H9 (cell line): ENCODE measurements at regions not wholly inside any gene's neighbourhood (a gene's known extent, or its start where the extent isn't known, plus 50 kb on each side); places are given as distances from the start of the nearest gene placed in this dataset.

Experiments
- DNase-seq: peaks from one replicate; pipeline ENCODE4 v3.0.0-alpha.2; 2017
- H2AFZ ChIP-seq: one replicate; pipeline ENCODE4 v1.6.1; 2013; ENCODE audit warnings: mild to moderate bottlenecking, low read length, control low read depth, moderate library complexity
- H2AK5ac ChIP-seq: 2 replicates; pipeline ENCODE4 v1.6.1; 2013; ENCODE audit warnings: low read length, control low read depth, mixed read lengths; ENCODE audit not compliant: insufficient read length
- H2BK120ac ChIP-seq: one replicate; pipeline ENCODE4 v1.6.1; 2013; ENCODE audit warnings: low read depth, mild to moderate bottlenecking, low read length, control low read depth, inconsistent platforms; ENCODE audit not compliant: poor library complexity, severe bottlenecking
- H2BK12ac ChIP-seq: 2 replicates; pipeline ENCODE4 v1.6.1; 2013; ENCODE audit warnings: low read length, control low read depth, mixed read lengths, low read depth; ENCODE audit not compliant: insufficient read length
- H2BK15ac ChIP-seq: 2 replicates; pipeline ENCODE4 v1.6.1; 2013; ENCODE audit warnings: low read depth, low read length, control low read depth
- H2BK20ac ChIP-seq: one replicate; pipeline ENCODE4 v1.6.1; 2013; ENCODE audit warnings: low read depth, mild to moderate bottlenecking, low read length, control low read depth, inconsistent platforms; ENCODE audit not compliant: poor library complexity, severe bottlenecking
- H2BK5ac ChIP-seq: 2 replicates; pipeline ENCODE4 v1.6.1; 2013; ENCODE audit warnings: low read length, control low read depth, mixed read lengths; ENCODE audit not compliant: insufficient read length
- H3K14ac ChIP-seq: 2 replicates; pipeline ENCODE4 v1.6.1; 2013; ENCODE audit warnings: low read length, control low read depth; ENCODE audit not compliant: insufficient read depth
- H3K18ac ChIP-seq: 2 replicates; pipeline ENCODE4 v1.6.1; 2013; ENCODE audit warnings: low read depth, mild to moderate bottlenecking, mixed read lengths, low read length, control low read depth; ENCODE audit not compliant: insufficient read length
- H3K23ac ChIP-seq: 2 replicates; pipeline ENCODE4 v1.6.1; 2013; ENCODE audit warnings: low read length, control low read depth, mixed read lengths, low read depth; ENCODE audit not compliant: insufficient read length
- H3K23me2 ChIP-seq: 2 replicates; pipeline ENCODE4 v1.6.1; 2013; ENCODE audit warnings: low read depth, mild to moderate bottlenecking, mixed read lengths, low read length, control low read depth; ENCODE audit not compliant: insufficient read length, poor library complexity, severe bottlenecking
- H3K27ac ChIP-seq: 2 replicates; pipeline ENCODE4 v1.5.1; 2013; ENCODE audit warnings: low read length, control low read depth, mixed read lengths, low read depth; ENCODE audit not compliant: insufficient read length
- H3K27me3 ChIP-seq: 2 replicates; pipeline ENCODE4 v1.6.1; 2013; ENCODE audit warnings: low read length, control low read depth, inconsistent platforms; ENCODE audit not compliant: insufficient read depth
- H3K4ac ChIP-seq: 2 replicates; pipeline ENCODE4 v1.6.1; 2013; ENCODE audit warnings: low read depth, mild to moderate bottlenecking, control low read depth, inconsistent platforms, low read length, moderate library complexity
- H3K4me1 ChIP-seq: 2 replicates; pipeline ENCODE4 v1.6.1; 2013; ENCODE audit warnings: low read length, control low read depth, inconsistent platforms; ENCODE audit not compliant: insufficient read depth
- H3K4me2 ChIP-seq: 2 replicates; pipeline ENCODE4 v1.6.1; 2013; ENCODE audit warnings: low read length, control low read depth, mixed read lengths; ENCODE audit not compliant: insufficient read length, insufficient read depth
- H3K56ac ChIP-seq: 2 replicates; pipeline ENCODE4 v1.6.1; 2013; ENCODE audit warnings: low read depth, mild to moderate bottlenecking, mixed read lengths, low read length, control low read depth; ENCODE audit not compliant: insufficient read length
- H3K79me1 ChIP-seq: 2 replicates; pipeline ENCODE4 v1.6.1; 2013; ENCODE audit warnings: low read depth, mild to moderate bottlenecking, moderate library complexity, low read length, control low read depth, inconsistent platforms; ENCODE audit not compliant: insufficient read depth, poor library complexity, severe bottlenecking
- H3K79me2 ChIP-seq: 2 replicates; pipeline ENCODE4 v1.6.1; 2013; ENCODE audit warnings: low read length, control low read depth, inconsistent platforms; ENCODE audit not compliant: insufficient read depth
- H3K9ac ChIP-seq: 2 replicates; pipeline ENCODE4 v1.6.1; 2013; ENCODE audit warnings: low read length, control low read depth, mixed read lengths; ENCODE audit not compliant: insufficient read length; ENCODE audit errors: extremely low read depth
- H3K9me3 ChIP-seq: one replicate; pipeline ENCODE4 v1.6.1; 2013; ENCODE audit warnings: low read depth, low read length, inconsistent platforms; ENCODE audit not compliant: control insufficient read depth
- H3T11ph ChIP-seq: one replicate; pipeline ENCODE4 v1.6.1; 2013; ENCODE audit warnings: mild to moderate bottlenecking, low read length, control low read depth, inconsistent platforms
- H4K20me1 ChIP-seq: one replicate; pipeline ENCODE4 v1.6.1; 2013; ENCODE audit not compliant: control insufficient read depth, insufficient read length, insufficient read depth
- H4K5ac ChIP-seq: 2 replicates; pipeline ENCODE4 v1.6.1; 2013; ENCODE audit warnings: low read depth, mild to moderate bottlenecking, mixed read lengths, low read length, control low read depth; ENCODE audit not compliant: insufficient read length
- H4K8ac ChIP-seq: replicated peaks from 2 replicates; pipeline ENCODE4 v1.6.1; 2013; ENCODE audit warnings: low read length, control low read depth, mixed read lengths, low read depth; ENCODE audit not compliant: insufficient read length
- H4K91ac ChIP-seq: 2 replicates; pipeline ENCODE4 v1.6.1; 2013; ENCODE audit warnings: low read depth, mild to moderate bottlenecking, moderate library complexity, mixed read lengths, low read length, control low read depth; ENCODE audit not compliant: insufficient read length
- H3K27ac Mint-ChIP-seq, 3 experiments: 2 replicates in 2 of 3; 3 replicates in 1 of 3; pipeline ENCODE4 v1.8.0; 2020 to 2021; ENCODE audit warnings: mixed read lengths in 3 of 3, mild to moderate bottlenecking in 1 of 3, moderate library complexity in 1 of 3
- H3K27me3 Mint-ChIP-seq: 2 replicates; pipeline ENCODE4 v1.8.0; 2021; ENCODE audit warnings: low read depth, mild to moderate bottlenecking, moderate library complexity, mixed read lengths
- H3K36me3 Mint-ChIP-seq, 3 experiments: 2 replicates in 2 of 3; 3 replicates in 1 of 3; pipeline ENCODE4 v1.8.0; 2020 to 2021; ENCODE audit warnings: low read depth in 3 of 3, mixed read lengths in 3 of 3; ENCODE audit not compliant: insufficient read depth in 1 of 3
- H3K4me1 Mint-ChIP-seq, 2 experiments: 2 replicates each; pipeline ENCODE4 v1.8.0; 2020; ENCODE audit warnings: mixed read lengths in 2 of 2
- H3K4me3 Mint-ChIP-seq, 2 experiments: 2 replicates in 1 of 2; 3 replicates in 1 of 2; pipeline ENCODE4 v1.8.0; 2020 to 2021; ENCODE audit warnings: mild to moderate bottlenecking in 2 of 2, mixed read lengths in 2 of 2, moderate library complexity in 1 of 2
- H3K9me3 Mint-ChIP-seq, 2 experiments: 2 replicates in 1 of 2; 3 replicates in 1 of 2; pipeline ENCODE4 v1.8.0; 2020; ENCODE audit warnings: mild to moderate bottlenecking in 2 of 2, mixed read lengths in 2 of 2, moderate library complexity in 1 of 2
- WGBS: extraction: QIAGEN DNeasy Blood & Tissue Kit; methylation state at CpG from one replicate; pipeline ENCODE4 v1.1.7; 2013; ENCODE audit warnings: missing lambda C conversion rate, low lambda C conversion rate, mixed read lengths; ENCODE audit not compliant: insufficient read length; ENCODE audit errors: extremely low coverage; 5-methylcytosine and 5-hydroxymethylcytosine counted together
- TF ChIP-seq, protein P1 (sequence below): fragments of 200-600 bp; sonication (generic); conservative IDR thresholded peaks from 3 replicates; pipeline ENCODE4 v1.8.0; 2021; ENCODE audit warnings: antibody characterized with exemption, mild to moderate bottlenecking

DNA sequence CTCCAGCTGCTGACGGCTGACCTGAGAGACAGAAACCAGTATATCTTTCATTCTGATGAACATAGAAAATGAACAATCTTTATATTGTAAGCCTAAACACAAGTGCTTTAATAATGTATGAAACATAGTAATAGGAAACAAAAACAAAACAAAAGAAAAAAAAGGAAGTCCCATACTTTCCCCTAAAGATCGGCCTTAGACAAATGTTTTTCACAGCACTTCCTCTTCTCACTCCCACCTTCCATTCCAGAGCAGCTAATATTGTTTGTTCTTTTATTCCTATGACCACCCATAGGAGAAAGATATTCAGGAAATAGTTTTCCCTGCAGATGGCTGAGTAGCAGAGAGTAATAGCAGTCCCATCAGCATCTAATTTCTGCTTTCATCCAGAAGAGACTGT is 194.4 kb upstream of the SLC27A6 start:
- H4K5ac ChIP-seq = no peak overlapping the region
- H3K23ac ChIP-seq = no peak overlapping the region
- 0 out of 2 replicates have a peak, but pooled peaks cover 1% of the 10 kb centered on the region for H3K27me3 Mint-ChIP-seq
- H2BK20ac ChIP-seq = no peak overlapping the region
- H3K4ac ChIP-seq = no peak overlapping the region
- no peak overlapping the region for H2BK15ac ChIP-seq
- no peak overlapping the region for H3K9ac ChIP-seq
- H4K8ac ChIP-seq = no peak overlapping the region
- peaks cover 4 to 9% of the 10 kb centered on the region in 2 experiments; a peak in 3 of 4 replicates for H3K4me1 Mint-ChIP-seq
- H3K27me3 ChIP-seq = no peaks in the 10 kb centered on the region
- no peak overlapping the region for H4K91ac ChIP-seq
- no peaks in the 10 kb centered on the region for H4K20me1 ChIP-seq
- WGBS = no CpG with 5 or more reads among the region's 2 CpGs
- no peaks in the 10 kb centered on the region for H3K79me1 ChIP-seq
- H2AFZ ChIP-seq = no peak overlapping the region
- H3K36me3 Mint-ChIP-seq = no peaks in the 10 kb centered on the region
- H3K27ac Mint-ChIP-seq = no peak overlapping the region
- H3K23me2 ChIP-seq = no peaks in the 10 kb centered on the region
- H2BK120ac ChIP-seq = no peak overlapping the region
- H2BK5ac ChIP-seq = no peak overlapping the region
- H2BK12ac ChIP-seq = no peak overlapping the region
- no peaks in the 10 kb centered on the region for H3K79me2 ChIP-seq
- no peak for DNase-seq
- H3K56ac ChIP-seq = no peak overlapping the region
- H3K4me2 ChIP-seq = no peak overlapping the region
- TF ChIP-seq, protein P1, sequence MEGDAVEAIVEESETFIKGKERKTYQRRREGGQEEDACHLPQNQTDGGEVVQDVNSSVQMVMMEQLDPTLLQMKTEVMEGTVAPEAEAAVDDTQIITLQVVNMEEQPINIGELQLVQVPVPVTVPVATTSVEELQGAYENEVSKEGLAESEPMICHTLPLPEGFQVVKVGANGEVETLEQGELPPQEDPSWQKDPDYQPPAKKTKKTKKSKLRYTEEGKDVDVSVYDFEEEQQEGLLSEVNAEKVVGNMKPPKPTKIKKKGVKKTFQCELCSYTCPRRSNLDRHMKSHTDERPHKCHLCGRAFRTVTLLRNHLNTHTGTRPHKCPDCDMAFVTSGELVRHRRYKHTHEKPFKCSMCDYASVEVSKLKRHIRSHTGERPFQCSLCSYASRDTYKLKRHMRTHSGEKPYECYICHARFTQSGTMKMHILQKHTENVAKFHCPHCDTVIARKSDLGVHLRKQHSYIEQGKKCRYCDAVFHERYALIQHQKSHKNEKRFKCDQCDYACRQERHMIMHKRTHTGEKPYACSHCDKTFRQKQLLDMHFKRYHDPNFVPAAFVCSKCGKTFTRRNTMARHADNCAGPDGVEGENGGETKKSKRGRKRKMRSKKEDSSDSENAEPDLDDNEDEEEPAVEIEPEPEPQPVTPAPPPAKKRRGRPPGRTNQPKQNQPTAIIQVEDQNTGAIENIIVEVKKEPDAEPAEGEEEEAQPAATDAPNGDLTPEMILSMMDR = no peak
- H3T11ph ChIP-seq = no peak overlapping the region
- H3K4me3 Mint-ChIP-seq = no peak overlapping the region
- no peak overlapping the region for H3K18ac ChIP-seq
- H3K4me1 ChIP-seq = no peaks in the 10 kb centered on the region
- H3K9me3 ChIP-seq = no peaks in the 10 kb centered on the region
- H2AK5ac ChIP-seq = no peak overlapping the region
- H3K27ac ChIP-seq = no peak overlapping the region
- H3K9me3 Mint-ChIP-seq = no peaks in the 10 kb centered on the region
- no peak overlapping the region for H3K14ac ChIP-seq
